ENCODE measurements at regions not wholly inside any gene's neighbourhood (a gene's known extent, or its start where the extent isn't known, plus 50 kb on each side); places are given as distances from the start of the nearest gene placed in this dataset.

DNA sequence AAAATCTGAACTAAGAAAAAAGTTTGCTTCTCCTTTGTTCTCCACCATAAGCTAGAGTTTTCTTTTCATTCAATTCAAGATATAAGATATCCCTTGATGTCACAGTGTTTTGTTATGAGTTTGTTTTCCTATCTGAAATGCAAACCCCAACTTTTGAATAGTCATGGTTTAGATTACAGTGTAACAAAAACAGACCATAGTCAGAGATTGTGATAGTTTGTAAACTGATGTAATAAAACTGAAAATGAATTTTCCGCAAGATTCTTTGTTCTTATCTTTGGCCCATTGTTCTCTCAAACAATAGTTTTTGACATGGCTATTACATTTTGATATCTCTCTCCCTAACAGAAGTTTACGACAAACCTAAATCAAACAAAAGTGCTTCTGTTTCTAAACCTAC lies 121.7 kb upstream of the GADL1 start:
- TF ChIP-seq EZH2 (IDR thresholded peaks at IDR 0.05; ENCODE audit: low read depth) = no peak
- TF ChIP-seq, protein P1, sequence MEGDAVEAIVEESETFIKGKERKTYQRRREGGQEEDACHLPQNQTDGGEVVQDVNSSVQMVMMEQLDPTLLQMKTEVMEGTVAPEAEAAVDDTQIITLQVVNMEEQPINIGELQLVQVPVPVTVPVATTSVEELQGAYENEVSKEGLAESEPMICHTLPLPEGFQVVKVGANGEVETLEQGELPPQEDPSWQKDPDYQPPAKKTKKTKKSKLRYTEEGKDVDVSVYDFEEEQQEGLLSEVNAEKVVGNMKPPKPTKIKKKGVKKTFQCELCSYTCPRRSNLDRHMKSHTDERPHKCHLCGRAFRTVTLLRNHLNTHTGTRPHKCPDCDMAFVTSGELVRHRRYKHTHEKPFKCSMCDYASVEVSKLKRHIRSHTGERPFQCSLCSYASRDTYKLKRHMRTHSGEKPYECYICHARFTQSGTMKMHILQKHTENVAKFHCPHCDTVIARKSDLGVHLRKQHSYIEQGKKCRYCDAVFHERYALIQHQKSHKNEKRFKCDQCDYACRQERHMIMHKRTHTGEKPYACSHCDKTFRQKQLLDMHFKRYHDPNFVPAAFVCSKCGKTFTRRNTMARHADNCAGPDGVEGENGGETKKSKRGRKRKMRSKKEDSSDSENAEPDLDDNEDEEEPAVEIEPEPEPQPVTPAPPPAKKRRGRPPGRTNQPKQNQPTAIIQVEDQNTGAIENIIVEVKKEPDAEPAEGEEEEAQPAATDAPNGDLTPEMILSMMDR (conservative IDR thresholded peaks at IDR 0.05) = no peak
